Neural crest cell (in vitro differentiated cells): ENCODE measurements at regions not wholly inside any gene's neighbourhood (a gene's known extent, or its start where the extent isn't known, plus 50 kb on each side); places are given as distances from the start of the nearest gene placed in this dataset.

Experiments used
- DNase-seq: peaks from one replicate; pipeline ENCODE4 v3.0.0; 2021; ENCODE audit warnings: low read depth, mixed read lengths, low spot score
- H3K27ac Mint-ChIP-seq: one replicate; pipeline ENCODE4 v1.8.0; 2021; ENCODE audit warnings: mild to moderate bottlenecking, mixed read lengths; ENCODE audit not compliant: unreplicated experiment
- H3K27me3 Mint-ChIP-seq: 2 replicates; pipeline ENCODE4 v1.8.0; 2021; ENCODE audit warnings: low read depth, mild to moderate bottlenecking, mixed read lengths
- H3K36me3 Mint-ChIP-seq: 2 replicates; pipeline ENCODE4 v1.8.0; 2021; ENCODE audit warnings: low read depth, mild to moderate bottlenecking, mixed read lengths
- H3K4me1 Mint-ChIP-seq: 2 replicates; pipeline ENCODE4 v1.8.0; 2021; ENCODE audit warnings: mixed read lengths
- H3K4me3 Mint-ChIP-seq: one replicate; pipeline ENCODE4 v1.8.0; 2021; ENCODE audit warnings: mild to moderate bottlenecking, mixed read lengths
- H3K9me3 Mint-ChIP-seq: 2 replicates; pipeline ENCODE4 v1.8.0; 2021; ENCODE audit warnings: mixed read lengths
- TF ChIP-seq, protein P1 (sequence below): fragments of 200-600 bp; sonication (generic); conservative IDR thresholded peaks from 2 replicates; pipeline ENCODE4 v1.5.0; 2021; ENCODE audit warnings: antibody characterized with exemption, mild to moderate bottlenecking

DNA sequence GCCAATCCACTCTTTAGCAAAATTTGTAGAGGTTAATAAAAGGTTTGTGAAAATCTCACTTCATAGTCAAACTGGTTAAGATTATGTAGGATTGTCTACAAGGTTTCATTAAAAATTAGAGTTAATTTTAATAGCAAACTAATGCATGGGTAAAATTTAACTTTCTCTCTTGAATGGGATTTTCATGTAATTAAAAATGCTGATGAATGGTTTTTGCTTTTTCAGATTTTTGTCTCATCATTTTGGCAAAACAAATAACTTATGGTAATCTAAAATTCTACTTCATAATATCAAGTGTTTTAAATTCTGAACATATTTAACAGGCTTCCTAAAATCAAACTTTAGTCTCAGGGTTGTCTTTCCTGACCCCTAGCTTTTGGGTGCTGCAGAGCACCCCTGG lies 113.8 kb upstream of the FAM174A start:
- peaks cover 3% of the 10 kb centered on the region for H3K36me3 Mint-ChIP-seq
- no peak overlapping the region for H3K4me3 Mint-ChIP-seq
- TF ChIP-seq, protein P1, sequence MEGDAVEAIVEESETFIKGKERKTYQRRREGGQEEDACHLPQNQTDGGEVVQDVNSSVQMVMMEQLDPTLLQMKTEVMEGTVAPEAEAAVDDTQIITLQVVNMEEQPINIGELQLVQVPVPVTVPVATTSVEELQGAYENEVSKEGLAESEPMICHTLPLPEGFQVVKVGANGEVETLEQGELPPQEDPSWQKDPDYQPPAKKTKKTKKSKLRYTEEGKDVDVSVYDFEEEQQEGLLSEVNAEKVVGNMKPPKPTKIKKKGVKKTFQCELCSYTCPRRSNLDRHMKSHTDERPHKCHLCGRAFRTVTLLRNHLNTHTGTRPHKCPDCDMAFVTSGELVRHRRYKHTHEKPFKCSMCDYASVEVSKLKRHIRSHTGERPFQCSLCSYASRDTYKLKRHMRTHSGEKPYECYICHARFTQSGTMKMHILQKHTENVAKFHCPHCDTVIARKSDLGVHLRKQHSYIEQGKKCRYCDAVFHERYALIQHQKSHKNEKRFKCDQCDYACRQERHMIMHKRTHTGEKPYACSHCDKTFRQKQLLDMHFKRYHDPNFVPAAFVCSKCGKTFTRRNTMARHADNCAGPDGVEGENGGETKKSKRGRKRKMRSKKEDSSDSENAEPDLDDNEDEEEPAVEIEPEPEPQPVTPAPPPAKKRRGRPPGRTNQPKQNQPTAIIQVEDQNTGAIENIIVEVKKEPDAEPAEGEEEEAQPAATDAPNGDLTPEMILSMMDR = no peak
- H3K27ac Mint-ChIP-seq = no peak overlapping the region
- no peak for DNase-seq
- no peaks in the 10 kb centered on the region for H3K27me3 Mint-ChIP-seq
- peaks cover 4% of the 10 kb centered on the region for H3K9me3 Mint-ChIP-seq
- no peaks in the 10 kb centered on the region for H3K4me1 Mint-ChIP-seq

DNA sequence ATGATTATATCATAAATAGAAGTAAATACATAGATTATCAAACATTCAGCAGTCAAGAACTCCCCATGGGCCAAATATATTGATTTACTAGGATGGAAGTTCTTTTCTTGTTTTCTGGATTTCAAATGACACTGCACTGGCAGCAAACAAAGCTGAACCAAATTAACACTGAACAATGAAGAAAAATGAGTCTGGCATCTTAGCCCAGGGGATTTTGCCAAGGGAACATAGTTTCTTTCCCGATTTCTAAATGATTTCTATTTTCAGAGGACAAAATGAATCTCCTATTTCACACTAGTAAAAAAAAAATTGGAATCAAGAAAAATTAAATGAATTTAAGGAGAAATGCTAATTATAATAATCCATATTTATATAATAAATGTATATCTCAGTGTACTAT lies 116.9 kb upstream of the FAM174A start:
- H3K36me3 Mint-ChIP-seq = no peaks in the 10 kb centered on the region
- peaks cover 3% of the 10 kb centered on the region for H3K9me3 Mint-ChIP-seq
- no peaks in the 10 kb centered on the region for H3K27me3 Mint-ChIP-seq
- no peak for DNase-seq
- TF ChIP-seq, protein P1 = no peak
- no peak overlapping the region for H3K4me3 Mint-ChIP-seq
- H3K27ac Mint-ChIP-seq = no peak overlapping the region
- no peaks in the 10 kb centered on the region for H3K4me1 Mint-ChIP-seq

DNA sequence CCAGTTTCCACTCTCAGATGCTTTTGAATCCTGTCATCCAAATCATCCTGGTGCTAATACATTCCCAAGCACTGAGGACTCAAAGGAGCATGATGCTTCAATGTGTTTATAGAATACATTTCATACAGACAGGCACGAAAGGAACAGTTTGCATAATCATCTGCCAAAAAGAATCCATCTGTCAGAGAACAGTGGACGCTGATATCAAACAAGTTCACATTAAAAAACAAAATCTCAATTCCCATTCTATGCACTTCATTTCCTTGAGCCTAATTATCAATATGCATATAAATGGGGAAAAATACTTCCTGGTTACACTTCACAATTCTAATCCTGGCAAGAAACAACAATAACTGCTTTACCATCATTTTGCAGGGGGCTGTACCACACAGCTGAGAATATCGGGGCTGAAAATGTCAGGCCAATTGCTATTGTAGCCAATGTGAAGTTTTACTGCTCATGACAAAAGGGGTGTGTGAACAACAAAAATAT lies 125.5 kb upstream of the FAM174A start:
- TF ChIP-seq, protein P1 = no peak
- H3K36me3 Mint-ChIP-seq = no peaks in the 10 kb centered on the region
- H3K27me3 Mint-ChIP-seq = no peaks in the 10 kb centered on the region
- H3K27ac Mint-ChIP-seq = no peak overlapping the region
- H3K9me3 Mint-ChIP-seq = no peaks in the 10 kb centered on the region
- H3K4me1 Mint-ChIP-seq = peaks cover 5% of the 10 kb centered on the region
- H3K4me3 Mint-ChIP-seq = no peak overlapping the region
- no peak for DNase-seq

DNA sequence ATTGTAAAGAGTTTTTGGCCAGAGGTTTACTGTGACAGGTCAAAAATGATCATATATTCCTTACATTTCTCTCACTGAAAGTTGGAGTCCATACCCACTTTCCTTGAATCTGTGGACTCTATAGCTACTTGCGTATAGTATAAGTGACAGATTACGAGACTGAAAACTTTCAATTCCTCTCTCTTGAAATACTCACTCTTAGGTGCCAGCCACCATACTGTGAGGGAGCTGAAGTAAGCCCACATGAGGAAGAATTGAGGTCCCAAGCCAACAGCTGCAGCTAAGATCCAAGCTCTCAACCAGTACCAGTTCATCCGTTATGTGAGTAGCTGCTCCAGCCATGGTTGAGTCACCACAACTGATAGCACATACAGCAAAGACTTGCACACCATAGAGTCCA lies 128.1 kb upstream of the FAM174A start:
- TF ChIP-seq, protein P1 = no peak
- Mint-ChIP-seq H3K4me3 (no peak overlapping the region), H3K9me3 (no peaks in the 10 kb centered on the region), H3K36me3 (no peaks in the 10 kb centered on the region), H3K27me3 (no peaks in the 10 kb centered on the region), H3K4me1 (peaks cover 5% of the 10 kb centered on the region), H3K27ac (no peak overlapping the region)
- DNase-seq = no peak

DNA sequence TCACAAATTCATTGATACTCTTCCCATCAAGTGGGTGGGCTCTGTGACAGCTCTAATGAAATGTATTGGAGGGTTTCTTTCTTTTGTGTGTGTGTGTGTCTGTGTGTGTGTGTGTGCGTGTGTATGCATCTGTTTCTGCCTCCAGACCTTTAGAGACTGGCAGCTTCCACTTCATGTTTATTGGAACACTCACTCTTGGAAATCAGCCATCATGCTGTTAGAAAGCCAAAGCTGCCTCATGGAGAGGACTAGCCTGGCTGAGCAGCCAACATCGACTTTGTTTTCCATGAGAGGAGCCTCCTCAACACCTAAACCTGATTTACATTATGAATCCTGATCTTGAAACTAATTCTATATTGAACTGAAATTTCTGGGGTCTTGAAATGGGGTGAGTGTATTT lies 128.5 kb upstream of the FAM174A start:
- Mint-ChIP-seq H3K4me3 (no peak overlapping the region), H3K27me3 (no peaks in the 10 kb centered on the region), H3K4me1 (peaks cover 5% of the 10 kb centered on the region), H3K9me3 (no peaks in the 10 kb centered on the region), H3K27ac (no peak overlapping the region), H3K36me3 (no peaks in the 10 kb centered on the region)
- DNase-seq = no peak
- TF ChIP-seq, protein P1 = no peak

DNA sequence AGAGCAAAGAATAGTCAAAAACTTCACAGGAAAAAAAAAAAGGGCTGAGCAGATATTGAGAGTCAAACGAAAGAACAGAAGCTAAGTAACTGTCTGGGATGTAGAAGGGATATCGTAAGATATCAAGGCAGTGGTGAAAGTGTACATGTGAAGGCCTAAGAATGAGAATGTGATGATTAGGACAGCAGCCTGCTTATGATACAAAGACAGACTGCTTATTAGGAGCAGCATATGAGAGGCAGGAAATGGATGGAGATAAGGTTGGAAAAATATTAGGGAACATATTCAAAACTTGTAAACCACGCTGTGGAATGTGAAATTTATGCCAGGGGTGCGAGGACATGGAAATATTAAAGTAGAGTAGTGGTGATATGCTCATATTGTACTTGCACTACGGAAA lies 133.1 kb upstream of the FAM174A start:
- Mint-ChIP-seq H3K27ac (no peak overlapping the region), H3K36me3 (no peaks in the 10 kb centered on the region), H3K4me1 (peaks cover 9% of the 10 kb centered on the region), H3K27me3 (no peaks in the 10 kb centered on the region), H3K9me3 (no peaks in the 10 kb centered on the region), H3K4me3 (no peak overlapping the region)
- TF ChIP-seq, protein P1 = no peak
- no peak for DNase-seq
